ENCODE measurements at regions not wholly inside any gene's neighbourhood (a gene's known extent, or its start where the extent isn't known, plus 50 kb on each side); places are given as distances from the start of the nearest gene placed in this dataset.

DNA sequence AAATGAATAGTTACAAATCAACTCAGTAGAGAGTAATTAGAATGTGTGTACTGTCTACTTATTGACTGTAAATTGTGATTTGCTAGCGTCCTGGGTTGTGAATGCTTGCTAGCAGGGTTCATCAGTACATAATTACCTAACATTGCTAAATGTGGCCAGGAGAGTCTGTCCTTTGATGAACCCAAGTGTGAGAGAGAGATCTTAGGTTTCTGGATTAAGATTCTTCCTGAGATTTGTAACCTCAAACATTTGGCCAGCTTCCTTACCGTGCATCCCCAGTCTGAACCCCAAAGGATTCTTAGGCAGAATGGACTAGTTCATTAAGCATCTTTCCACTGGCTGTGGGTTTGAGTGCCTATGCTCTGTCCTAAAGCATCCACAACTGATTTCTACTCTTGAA lies 84.0 kb upstream of the ITPRID2 start:
- H3K4me3 ChIP-seq (replicated peaks in 1 of 3; ENCODE audit: insufficient read depth in 1 of 3, low read depth in 1 of 3, low read length in 3 of 3), result no peak overlapping the region
- H3K9me3 ChIP-seq (replicated peaks; ENCODE audit: control insufficient read depth, insufficient read depth, low read length), result no peaks in the 10 kb centered on the region
- no peak overlapping the region for H2AFZ ChIP-seq (ENCODE audit: low read depth, low read length)
- H3K9me1 ChIP-seq (replicated peaks; ENCODE audit: control insufficient read depth, extremely low read depth, insufficient read depth, low read length), result no peaks in the 10 kb centered on the region
- H3K36me3 ChIP-seq (ENCODE audit: control insufficient read depth in 2 of 2, extremely low read depth in 1 of 2, insufficient read depth in 2 of 2, low read length in 2 of 2), result no peaks in the 10 kb centered on the region
- H3K9ac ChIP-seq (replicated peaks; ENCODE audit: extremely low read depth, insufficient read depth, low read length), result no peak overlapping the region
- H3K4me1 ChIP-seq (ENCODE audit: control insufficient read depth, extremely low read depth, insufficient read depth, low read length), result peaks cover 55% of the 10 kb centered on the region
- H3K4me2 ChIP-seq (ENCODE audit: insufficient read depth, low read length), result no peak overlapping the region
- BruUV-seq (replicated peaks), result no TSS peak
- dilution Hi-C loops (cut with MboI; ENCODE audit: extremely low pct_ligation_motif_present, low sequenced_read_pairs), result no loop called here
- H4K20me1 ChIP-seq (replicated peaks; ENCODE audit: control insufficient read depth, extremely low read depth, insufficient read depth, low read length), result no peaks in the 10 kb centered on the region
- intact Hi-C loops (cut with micrococcal nuclease), result no loop called here
- no peaks in the 10 kb centered on the region for H3K79me2 ChIP-seq (ENCODE audit: control insufficient read depth, insufficient read depth, low read length)
- DNase-seq (ENCODE audit: low read depth, low spot score) (no peak), FAIRE-seq (no peak)
- ChIA-PET POLR2A (no interaction called here), CTCF (no interaction called here)
- TF ChIP-seq MYC (IDR thresholded peaks at IDR 0.05; ENCODE audit: low read depth, low read length), result no peak
- TF ChIP-seq GATA2 (IDR thresholded peaks at IDR 0.05; ENCODE audit: insufficient read depth, insufficient read length, low read depth, low read length), result no peak
- TF ChIP-seq, protein P1, sequence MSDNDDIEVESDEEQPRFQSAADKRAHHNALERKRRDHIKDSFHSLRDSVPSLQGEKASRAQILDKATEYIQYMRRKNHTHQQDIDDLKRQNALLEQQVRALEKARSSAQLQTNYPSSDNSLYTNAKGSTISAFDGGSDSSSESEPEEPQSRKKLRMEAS (IDR thresholded peaks at IDR 0.05; ENCODE audit: insufficient read depth, insufficient read length), result no peak
- TF ChIP-seq POLR2A (IDR thresholded peaks at IDR 0.05; ENCODE audit: low read depth, low read length), result no peak
- TF ChIP-seq JUN (IDR thresholded peaks at IDR 0.05; ENCODE audit: borderline replicate concordance, insufficient read depth, insufficient read length, low read depth), result no peak
- no peak for TF ChIP-seq FOS (IDR thresholded peaks at IDR 0.05; ENCODE audit: borderline replicate concordance, insufficient read depth, low read length)
- TF ChIP-seq, protein P2, sequence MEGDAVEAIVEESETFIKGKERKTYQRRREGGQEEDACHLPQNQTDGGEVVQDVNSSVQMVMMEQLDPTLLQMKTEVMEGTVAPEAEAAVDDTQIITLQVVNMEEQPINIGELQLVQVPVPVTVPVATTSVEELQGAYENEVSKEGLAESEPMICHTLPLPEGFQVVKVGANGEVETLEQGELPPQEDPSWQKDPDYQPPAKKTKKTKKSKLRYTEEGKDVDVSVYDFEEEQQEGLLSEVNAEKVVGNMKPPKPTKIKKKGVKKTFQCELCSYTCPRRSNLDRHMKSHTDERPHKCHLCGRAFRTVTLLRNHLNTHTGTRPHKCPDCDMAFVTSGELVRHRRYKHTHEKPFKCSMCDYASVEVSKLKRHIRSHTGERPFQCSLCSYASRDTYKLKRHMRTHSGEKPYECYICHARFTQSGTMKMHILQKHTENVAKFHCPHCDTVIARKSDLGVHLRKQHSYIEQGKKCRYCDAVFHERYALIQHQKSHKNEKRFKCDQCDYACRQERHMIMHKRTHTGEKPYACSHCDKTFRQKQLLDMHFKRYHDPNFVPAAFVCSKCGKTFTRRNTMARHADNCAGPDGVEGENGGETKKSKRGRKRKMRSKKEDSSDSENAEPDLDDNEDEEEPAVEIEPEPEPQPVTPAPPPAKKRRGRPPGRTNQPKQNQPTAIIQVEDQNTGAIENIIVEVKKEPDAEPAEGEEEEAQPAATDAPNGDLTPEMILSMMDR (IDR thresholded peaks at IDR 0.05; ENCODE audit: extremely low read depth in 1 of 2, insufficient read depth in 1 of 2, low read depth in 1 of 2, low read length in 2 of 2), result no peak
- TF ChIP-seq POLR2AphosphoS5 (IDR thresholded peaks at IDR 0.05; ENCODE audit: insufficient read depth, low read depth, low read length), result no peak
- TF ChIP-seq EZH2 (IDR thresholded peaks at IDR 0.05; ENCODE audit: borderline replicate concordance, low read depth, low read length, severe bottlenecking), result no peak
- no peak overlapping the region for H3K27ac ChIP-seq (ENCODE audit: insufficient read depth, low read depth, low read length)
- no peaks in the 10 kb centered on the region for H3K27me3 ChIP-seq (ENCODE audit: control insufficient read depth in 2 of 2, insufficient read depth in 2 of 2, low read length in 2 of 2)

Data from endothelial cell of umbilical vein (primary cell).